ENCODE measurements at regions not wholly inside any gene's neighbourhood (a gene's known extent, or its start where the extent isn't known, plus 50 kb on each side); places are given as distances from the start of the nearest gene placed in this dataset.

DNA sequence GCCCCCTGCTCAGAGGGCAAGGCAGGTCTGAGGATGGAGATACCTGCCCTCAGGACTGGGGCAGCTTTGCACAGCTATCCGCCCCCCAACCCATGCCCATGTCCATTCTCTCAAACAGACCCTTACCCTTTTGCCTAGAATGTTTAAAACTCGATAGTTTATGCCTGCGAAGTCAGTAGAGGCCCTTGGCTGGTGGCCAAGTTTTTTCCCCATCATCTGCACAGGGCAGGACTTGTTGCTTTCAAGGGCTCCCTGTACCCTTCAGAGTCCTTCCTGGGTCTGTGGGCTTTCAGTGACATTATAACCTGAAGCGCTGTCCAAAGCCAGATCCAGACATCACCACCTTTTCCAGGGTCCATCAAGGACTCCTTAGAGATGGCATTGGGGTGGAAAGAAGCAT, 148.7 kb upstream of the ZNF644 start:
- Histone ChIP-seq H3K36me3 (ENCODE audit: insufficient read depth) (no peaks in the 10 kb centered on the region), H4K20me1 (ENCODE audit: insufficient read depth) (no peaks in the 10 kb centered on the region), H3K4me2 (no peak overlapping the region), H3K4me3 (IDR thresholded peaks at IDR 0.05; ENCODE audit: insufficient read depth, low read depth, low read length) (no peak overlapping the region), H3K4me1 (ENCODE audit: low read depth, poor library complexity, severe bottlenecking) (peaks cover 5% of the 10 kb centered on the region), H3K79me2 (ENCODE audit: insufficient read depth, low read depth) (no peaks in the 10 kb centered on the region), H3K9ac (no peak overlapping the region), H2AFZ (ENCODE audit: low read depth) (no peak overlapping the region), H3K27ac (no peak overlapping the region), H3K27me3 (ENCODE audit: insufficient read depth, low read depth) (no peaks in the 10 kb centered on the region)
- TF ChIP-seq, protein P1, sequence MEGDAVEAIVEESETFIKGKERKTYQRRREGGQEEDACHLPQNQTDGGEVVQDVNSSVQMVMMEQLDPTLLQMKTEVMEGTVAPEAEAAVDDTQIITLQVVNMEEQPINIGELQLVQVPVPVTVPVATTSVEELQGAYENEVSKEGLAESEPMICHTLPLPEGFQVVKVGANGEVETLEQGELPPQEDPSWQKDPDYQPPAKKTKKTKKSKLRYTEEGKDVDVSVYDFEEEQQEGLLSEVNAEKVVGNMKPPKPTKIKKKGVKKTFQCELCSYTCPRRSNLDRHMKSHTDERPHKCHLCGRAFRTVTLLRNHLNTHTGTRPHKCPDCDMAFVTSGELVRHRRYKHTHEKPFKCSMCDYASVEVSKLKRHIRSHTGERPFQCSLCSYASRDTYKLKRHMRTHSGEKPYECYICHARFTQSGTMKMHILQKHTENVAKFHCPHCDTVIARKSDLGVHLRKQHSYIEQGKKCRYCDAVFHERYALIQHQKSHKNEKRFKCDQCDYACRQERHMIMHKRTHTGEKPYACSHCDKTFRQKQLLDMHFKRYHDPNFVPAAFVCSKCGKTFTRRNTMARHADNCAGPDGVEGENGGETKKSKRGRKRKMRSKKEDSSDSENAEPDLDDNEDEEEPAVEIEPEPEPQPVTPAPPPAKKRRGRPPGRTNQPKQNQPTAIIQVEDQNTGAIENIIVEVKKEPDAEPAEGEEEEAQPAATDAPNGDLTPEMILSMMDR (conservative IDR thresholded peaks at IDR 0.05; ENCODE audit: low read depth, low read length): no peak

DNA sequence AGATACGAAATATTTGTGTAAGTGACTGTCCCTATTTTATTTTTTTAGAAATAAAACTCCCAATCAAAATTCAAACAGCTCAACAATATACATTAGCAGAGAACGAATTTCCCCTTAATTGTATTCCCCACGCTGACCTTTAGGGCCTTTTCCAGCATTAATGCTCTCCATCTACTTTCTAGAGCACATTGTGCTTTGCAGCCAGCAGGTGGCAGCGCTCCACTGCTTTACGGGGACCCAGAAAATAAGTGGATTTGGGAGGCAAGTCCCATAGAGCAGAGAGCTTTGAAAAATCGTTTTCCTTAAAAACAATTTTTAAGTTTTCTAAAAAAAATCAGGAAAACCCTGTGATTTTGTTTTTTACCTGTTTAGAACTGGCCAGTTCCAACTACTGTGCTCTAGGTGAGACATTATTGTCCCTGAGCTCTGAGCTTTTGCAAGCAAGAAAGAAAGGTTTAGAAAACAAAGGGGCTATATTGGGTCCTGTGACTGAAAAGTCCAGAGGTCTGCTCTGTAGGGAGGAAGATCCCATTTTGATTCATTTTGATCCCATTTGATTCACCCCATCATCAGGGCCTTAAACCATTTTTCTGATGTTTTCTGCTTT, 144.4 kb upstream of the ZNF644 start:
- Histone ChIP-seq H3K36me3 (ENCODE audit: insufficient read depth) (no peaks in the 10 kb centered on the region), H3K9ac (no peak overlapping the region), H3K27ac (no peak overlapping the region), H3K4me1 (ENCODE audit: low read depth, poor library complexity, severe bottlenecking) (peaks cover 8% of the 10 kb centered on the region), H4K20me1 (ENCODE audit: insufficient read depth) (no peaks in the 10 kb centered on the region), H2AFZ (ENCODE audit: low read depth) (no peak overlapping the region), H3K27me3 (ENCODE audit: insufficient read depth, low read depth) (no peaks in the 10 kb centered on the region), H3K4me3 (IDR thresholded peaks at IDR 0.05; ENCODE audit: insufficient read depth, low read depth, low read length) (no peak overlapping the region), H3K79me2 (ENCODE audit: insufficient read depth, low read depth) (no peaks in the 10 kb centered on the region), H3K4me2 (no peak overlapping the region)
- TF ChIP-seq, protein P1 (conservative IDR thresholded peaks at IDR 0.05; ENCODE audit: low read depth, low read length): peak; percentile 79

DNA sequence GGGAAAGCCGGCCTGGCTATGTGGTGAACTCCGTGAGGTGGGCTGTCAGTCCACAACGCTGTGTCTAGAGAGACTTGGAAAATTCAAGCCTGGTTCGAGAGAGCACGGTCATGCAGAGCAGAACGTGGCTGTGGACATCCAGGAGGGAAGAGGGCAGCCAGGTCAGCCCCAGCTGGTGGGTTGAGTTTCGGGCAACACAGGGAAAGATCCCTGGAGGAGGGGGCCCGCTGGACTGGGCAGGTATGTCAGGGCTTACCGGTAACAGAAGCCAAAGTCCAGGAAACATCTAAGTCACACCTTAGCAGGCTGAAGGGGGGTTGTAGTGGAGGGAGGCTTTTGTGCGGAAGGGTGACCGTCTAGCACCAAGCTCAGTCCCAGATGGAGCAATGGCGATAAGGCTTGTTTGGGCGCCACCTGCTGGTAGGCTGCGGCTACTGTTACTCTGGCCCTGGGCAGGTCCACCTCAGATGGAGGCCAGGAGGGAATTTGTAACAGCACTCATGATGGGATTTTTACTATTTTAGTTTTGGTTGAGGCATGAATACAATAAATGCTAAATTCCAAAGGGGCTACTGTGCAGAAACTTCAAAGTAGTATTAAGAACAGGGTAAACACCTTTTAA, 143.3 kb upstream of the ZNF644 start:
- no peak overlapping the region for H3K4me3 ChIP-seq (IDR thresholded peaks at IDR 0.05; ENCODE audit: insufficient read depth, low read depth, low read length)
- peaks cover 8% of the 10 kb centered on the region for H3K4me1 ChIP-seq (ENCODE audit: low read depth, poor library complexity, severe bottlenecking)
- H3K9ac ChIP-seq: no peak overlapping the region
- H3K36me3 ChIP-seq (ENCODE audit: insufficient read depth): no peaks in the 10 kb centered on the region
- no peaks in the 10 kb centered on the region for H3K27me3 ChIP-seq (ENCODE audit: insufficient read depth, low read depth)
- H3K27ac ChIP-seq: no peak overlapping the region
- H4K20me1 ChIP-seq (ENCODE audit: insufficient read depth): no peaks in the 10 kb centered on the region
- H3K4me2 ChIP-seq: 0 out of 2 replicates have a peak overlapping the region, but pooled peaks have one; percentile 13
- TF ChIP-seq, protein P1 (conservative IDR thresholded peaks at IDR 0.05; ENCODE audit: low read depth, low read length): peak; percentile 82
- H3K79me2 ChIP-seq (ENCODE audit: insufficient read depth, low read depth): no peaks in the 10 kb centered on the region
- H2AFZ ChIP-seq (ENCODE audit: low read depth): no peak overlapping the region

DNA sequence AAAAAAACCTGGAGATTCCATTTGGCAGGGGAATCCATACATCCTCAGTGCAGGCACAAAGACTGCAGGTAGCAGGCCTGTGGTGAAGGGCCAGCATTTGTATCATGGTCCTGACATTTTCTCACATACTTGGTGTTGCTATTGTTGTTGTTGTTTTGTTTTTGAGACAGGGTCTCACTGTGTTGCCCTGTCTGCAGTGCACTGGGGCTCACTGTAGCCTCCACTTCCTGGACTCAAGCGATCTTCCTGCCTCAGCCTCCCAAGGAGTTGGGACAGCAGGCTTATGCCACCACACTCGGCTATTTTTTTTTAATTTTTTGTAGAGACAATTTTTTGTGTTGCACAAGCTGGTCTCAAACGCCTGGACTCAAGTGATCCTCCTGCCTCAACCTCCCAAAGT, 140.8 kb upstream of the ZNF644 start:
- Histone ChIP-seq H3K27ac (no peak overlapping the region), H4K20me1 (ENCODE audit: insufficient read depth) (no peaks in the 10 kb centered on the region), H2AFZ (ENCODE audit: low read depth) (no peak overlapping the region), H3K4me3 (IDR thresholded peaks at IDR 0.05; ENCODE audit: insufficient read depth, low read depth, low read length) (no peak overlapping the region), H3K9ac (no peak overlapping the region), H3K36me3 (ENCODE audit: insufficient read depth) (no peaks in the 10 kb centered on the region), H3K4me1 (ENCODE audit: low read depth, poor library complexity, severe bottlenecking) (peaks cover 8% of the 10 kb centered on the region), H3K27me3 (ENCODE audit: insufficient read depth, low read depth) (no peaks in the 10 kb centered on the region), H3K79me2 (ENCODE audit: insufficient read depth, low read depth) (no peaks in the 10 kb centered on the region), H3K4me2 (no peak overlapping the region)
- TF ChIP-seq, protein P1 (conservative IDR thresholded peaks at IDR 0.05; ENCODE audit: low read depth, low read length): no peak
